BJ (cell line): ENCODE measurements at regions not wholly inside any gene's neighbourhood (a gene's known extent, or its start where the extent isn't known, plus 50 kb on each side); places are given as distances from the start of the nearest gene placed in this dataset.

ENCODE experiments used
- CTCF ChIA-PET: fragments of 350-600 bp; formaldehyde crosslinking; extraction: SDS; loops from one replicate; lab custom pipeline; 2021; ENCODE audit warnings: antibody characterized with exemption, inconsistent platforms; lab: Yijun Ruan, JAX
- POLR2A ChIA-PET: fragments of 300-600 bp; sonication (Branson Sonifier 250); formaldehyde crosslinking; extraction: SDS; loops from one replicate; lab custom pipeline; 2021; ENCODE audit warnings: antibody characterized with exemption; lab: Charles Lee
- DNase-seq: peaks from one replicate; pipeline ENCODE4 v3.0.0-alpha.2; 2011; ENCODE audit warnings: low read depth
- H3K27me3 ChIP-seq: 2 replicates; pipeline ENCODE4 v1.6.0; 2011; ENCODE audit warnings: low read length; ENCODE audit not compliant: control insufficient read depth, insufficient read depth
- H3K36me3 ChIP-seq: 2 replicates; pipeline ENCODE4 v1.5.1; 2011; ENCODE audit warnings: low read length; ENCODE audit not compliant: control insufficient read depth, insufficient read depth
- H3K4me3 ChIP-seq: 2 replicates; pipeline ENCODE4 v1.5.1; 2011; ENCODE audit warnings: low read depth, mild to moderate bottlenecking, control low read depth, low read length
- CTCF ChIP-seq: IDR thresholded peaks from 2 replicates; pipeline ENCODE4 v1.5.1; 2011; ENCODE audit warnings: low read depth, mild to moderate bottlenecking, control low read depth, inconsistent platforms, low read length, moderate library complexity; ENCODE audit not compliant: insufficient read depth

- no peak for TF ChIP-seq CTCF
- POLR2A ChIA-PET, result interaction anchor here (0.8 kb wide), 1 partner anchor 260 kb away, joined by 3 read pairs; no protein-coding TSS in a partner anchor
- CTCF ChIA-PET, result no interaction called here
These were observed 183.3 kb upstream of the PIK3R1 start for GRCh38 chr5:68032216-68032762.

GRCh38 chr5:68028131-68028727 is 187.3 kb upstream of the PIK3R1 start:
- TF ChIP-seq CTCF, result no peak
- Histone ChIP-seq H3K27me3 (no peaks in the 10 kb centered on the region), H3K4me3 (no peak overlapping the region), H3K36me3 (no peaks in the 10 kb centered on the region)
- CTCF ChIA-PET, result no interaction called here
- no peak for DNase-seq
- POLR2A ChIA-PET, result interaction anchor here (0.6 kb wide), 1 partner anchor 98 kb away, joined by 3 read pairs; no protein-coding TSS in a partner anchor

More at GRCh38 chr5:68032216-68032762, 183.3 kb upstream of the PIK3R1 start:
- Histone ChIP-seq H3K4me3 (no peak overlapping the region), H3K36me3 (no peaks in the 10 kb centered on the region), H3K27me3 (no peaks in the 10 kb centered on the region)
- DNase-seq, result no peak

GRCh38 chr5:68027519-68027918 is 188.0 kb upstream of the PIK3R1 start:
- peak; percentile 93 for DNase-seq
- no peaks in the 10 kb centered on the region for H3K27me3 ChIP-seq
- H3K36me3 ChIP-seq, result no peaks in the 10 kb centered on the region
- POLR2A ChIA-PET, result interaction anchor here (0.6 kb wide), 2 partner anchors 98 to 188 kb away, joined by 3 read pairs; no protein-coding TSS in a partner anchor
- CTCF ChIA-PET, result interaction anchor here (0.7 to 1.4 kb wide), 2 partner anchors 13 to 21 kb away, joined by 3 to 4 read pairs; no protein-coding TSS in a partner anchor
- no peak for TF ChIP-seq CTCF
- no peak overlapping the region for H3K4me3 ChIP-seq

- Histone ChIP-seq H3K4me3 (no peak overlapping the region), H3K36me3 (no peaks in the 10 kb centered on the region), H3K27me3 (no peaks in the 10 kb centered on the region)
- no peak for TF ChIP-seq CTCF
- CTCF ChIA-PET, result interaction anchor here (1.4 kb wide), 1 partner anchor 22 kb away, joined by 3 read pairs; no protein-coding TSS in a partner anchor
- POLR2A ChIA-PET, result interaction anchor here (0.5 kb wide), 1 partner anchor 236 kb away, joined by 3 read pairs; no protein-coding TSS in a partner anchor
- no peak for DNase-seq
These were observed 189.3 kb upstream of the PIK3R1 start for GRCh38 chr5:68026092-68026885.

GRCh38 chr5:68024426-68024825 is 191.1 kb upstream of the PIK3R1 start:
- CTCF ChIA-PET, result interaction anchor here (0.7 kb wide), 1 partner anchor 9 kb away, joined by 4 read pairs; no protein-coding TSS in a partner anchor
- H3K27me3 ChIP-seq, result no peaks in the 10 kb centered on the region
- H3K36me3 ChIP-seq, result no peaks in the 10 kb centered on the region
- POLR2A ChIA-PET, result no interaction called here
- TF ChIP-seq CTCF, result no peak
- no peak for DNase-seq
- no peak overlapping the region for H3K4me3 ChIP-seq
